Ishikawa (cell line): ENCODE measurements at regions not wholly inside any gene's neighbourhood (a gene's known extent, or its start where the extent isn't known, plus 50 kb on each side); places are given as distances from the start of the nearest gene placed in this dataset.

Experiments used
- CEBPB ChIP-seq: IDR thresholded peaks from 2 replicates; pipeline ENCODE4 v1.6.1; 2012
- CREB1 ChIP-seq: IDR thresholded peaks from 2 replicates; pipeline ENCODE4 v1.6.1; 2012; ENCODE audit warnings: low read depth
- EGR1 ChIP-seq: IDR thresholded peaks from 2 replicates; pipeline ENCODE4 v1.6.1; 2012
- EP300 ChIP-seq: IDR thresholded peaks from 2 replicates; pipeline ENCODE4 v1.6.1; 2012; ENCODE audit warnings: borderline replicate concordance
- FOXM1 ChIP-seq: IDR thresholded peaks from 2 replicates; pipeline ENCODE4 v1.6.1; 2012; ENCODE audit warnings: low read depth, borderline replicate concordance
- MAX ChIP-seq: IDR thresholded peaks from 2 replicates; pipeline ENCODE4 v1.6.1; 2012
- RAD21 ChIP-seq: IDR thresholded peaks from 2 replicates; pipeline ENCODE4 v1.6.1; 2012; ENCODE audit warnings: low read depth
- TAF1 ChIP-seq: IDR thresholded peaks from 2 replicates; pipeline ENCODE4 v1.6.1; 2012; ENCODE audit warnings: low read depth, mild to moderate bottlenecking
- TCF12 ChIP-seq: IDR thresholded peaks from 2 replicates; pipeline ENCODE4 v1.6.1; 2012; ENCODE audit warnings: low read depth
- TEAD4 ChIP-seq: IDR thresholded peaks from 2 replicates; pipeline ENCODE4 v1.6.1; 2012
- ZBTB7A ChIP-seq: IDR thresholded peaks from 2 replicates; pipeline ENCODE4 v1.6.1; 2012; ENCODE audit warnings: low read depth
- TF ChIP-seq, protein P1 (sequence below): IDR thresholded peaks from 2 replicates; pipeline ENCODE4 v1.6.1; 2012; ENCODE audit warnings: low read depth, mild to moderate bottlenecking

DNA sequence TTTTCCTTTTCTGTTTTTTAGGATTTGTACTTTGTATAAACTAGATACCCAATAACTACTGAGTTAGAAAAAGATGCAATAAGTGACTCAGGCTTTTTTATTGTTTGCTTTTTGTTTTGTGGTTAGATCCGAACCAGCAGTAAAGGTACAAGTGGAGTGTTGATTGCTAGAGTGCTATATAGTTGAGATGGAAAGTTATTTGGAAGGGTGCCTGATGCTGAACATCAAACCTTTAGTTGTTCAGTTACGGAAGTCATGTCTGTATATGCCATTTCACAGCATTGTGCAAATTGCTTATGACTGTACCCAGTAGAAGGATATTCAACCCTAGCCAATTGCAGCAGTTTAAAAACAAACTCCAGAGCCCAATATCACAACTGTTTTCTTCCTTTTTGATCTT is 285.1 kb downstream of the MAT2B start:
- TF ChIP-seq CREB1 (no peak), RAD21 (no peak), TCF12 (no peak), TEAD4 (no peak), CEBPB (no peak), TAF1 (no peak), MAX (no peak), EP300 (no peak), FOXM1 (no peak), EGR1 (no peak), ZBTB7A (no peak)
- TF ChIP-seq, protein P1, sequence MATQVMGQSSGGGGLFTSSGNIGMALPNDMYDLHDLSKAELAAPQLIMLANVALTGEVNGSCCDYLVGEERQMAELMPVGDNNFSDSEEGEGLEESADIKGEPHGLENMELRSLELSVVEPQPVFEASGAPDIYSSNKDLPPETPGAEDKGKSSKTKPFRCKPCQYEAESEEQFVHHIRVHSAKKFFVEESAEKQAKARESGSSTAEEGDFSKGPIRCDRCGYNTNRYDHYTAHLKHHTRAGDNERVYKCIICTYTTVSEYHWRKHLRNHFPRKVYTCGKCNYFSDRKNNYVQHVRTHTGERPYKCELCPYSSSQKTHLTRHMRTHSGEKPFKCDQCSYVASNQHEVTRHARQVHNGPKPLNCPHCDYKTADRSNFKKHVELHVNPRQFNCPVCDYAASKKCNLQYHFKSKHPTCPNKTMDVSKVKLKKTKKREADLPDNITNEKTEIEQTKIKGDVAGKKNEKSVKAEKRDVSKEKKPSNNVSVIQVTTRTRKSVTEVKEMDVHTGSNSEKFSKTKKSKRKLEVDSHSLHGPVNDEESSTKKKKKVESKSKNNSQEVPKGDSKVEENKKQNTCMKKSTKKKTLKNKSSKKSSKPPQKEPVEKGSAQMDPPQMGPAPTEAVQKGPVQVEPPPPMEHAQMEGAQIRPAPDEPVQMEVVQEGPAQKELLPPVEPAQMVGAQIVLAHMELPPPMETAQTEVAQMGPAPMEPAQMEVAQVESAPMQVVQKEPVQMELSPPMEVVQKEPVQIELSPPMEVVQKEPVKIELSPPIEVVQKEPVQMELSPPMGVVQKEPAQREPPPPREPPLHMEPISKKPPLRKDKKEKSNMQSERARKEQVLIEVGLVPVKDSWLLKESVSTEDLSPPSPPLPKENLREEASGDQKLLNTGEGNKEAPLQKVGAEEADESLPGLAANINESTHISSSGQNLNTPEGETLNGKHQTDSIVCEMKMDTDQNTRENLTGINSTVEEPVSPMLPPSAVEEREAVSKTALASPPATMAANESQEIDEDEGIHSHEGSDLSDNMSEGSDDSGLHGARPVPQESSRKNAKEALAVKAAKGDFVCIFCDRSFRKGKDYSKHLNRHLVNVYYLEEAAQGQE, result no peak
